HTR-8/SVneo (cell line): ENCODE measurements at regions not wholly inside any gene's neighbourhood (a gene's known extent, or its start where the extent isn't known, plus 50 kb on each side); places are given as distances from the start of the nearest gene placed in this dataset.

ENCODE experiments used
- DNase-seq: peaks from one replicate; pipeline ENCODE4 v3.0.0; 2011; ENCODE audit warnings: low spot score, mixed read lengths; ENCODE audit not compliant: insufficient read length
- FAIRE-seq: peaks from 2 replicates; lab custom pipeline; 2011; peaks lifted over from hg19 to GRCh38; lab: Jason Lieb, UNC

DNA sequence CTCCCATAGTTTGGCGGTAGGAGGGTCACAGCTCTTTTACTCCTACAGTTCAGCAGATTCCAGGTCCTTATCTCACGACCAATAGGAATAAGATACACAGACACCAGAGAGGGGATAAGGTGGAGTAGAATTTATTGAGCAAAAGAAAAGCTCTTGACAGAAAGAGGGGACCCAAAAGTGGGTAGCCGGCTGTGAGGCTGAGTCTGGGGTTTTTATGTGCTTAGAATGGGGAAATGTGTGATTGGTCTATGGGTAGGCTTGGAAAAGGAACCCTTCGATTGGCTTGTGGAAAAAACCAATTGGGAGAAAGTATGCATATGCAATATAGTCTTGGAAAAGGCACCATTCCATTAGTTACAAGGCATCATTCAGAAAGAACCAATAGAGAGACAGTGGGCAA, 1356.9 kb upstream of the SPRY2 start:
- no peak for FAIRE-seq
- DNase-seq, result no peak

DNA sequence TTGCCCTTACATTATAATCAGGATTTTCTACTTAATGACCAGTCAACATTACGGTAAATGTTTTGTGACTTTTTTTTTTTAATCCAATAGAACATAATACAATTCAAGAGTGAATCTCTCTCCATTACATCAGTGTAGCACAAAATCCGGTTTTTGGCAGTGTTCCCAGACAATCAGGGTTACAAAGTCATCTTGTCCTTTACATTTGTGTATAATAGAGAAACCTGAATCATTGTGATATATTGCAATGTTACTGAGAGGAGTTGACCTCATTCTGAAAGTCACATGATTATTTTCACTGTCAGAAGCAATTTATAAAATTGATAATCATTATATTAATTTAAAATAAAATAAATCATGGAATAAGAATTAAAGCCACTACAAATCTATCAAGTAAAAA, 1346.0 kb upstream of the SPRY2 start:
- DNase-seq (no peak), FAIRE-seq (no peak)

DNA sequence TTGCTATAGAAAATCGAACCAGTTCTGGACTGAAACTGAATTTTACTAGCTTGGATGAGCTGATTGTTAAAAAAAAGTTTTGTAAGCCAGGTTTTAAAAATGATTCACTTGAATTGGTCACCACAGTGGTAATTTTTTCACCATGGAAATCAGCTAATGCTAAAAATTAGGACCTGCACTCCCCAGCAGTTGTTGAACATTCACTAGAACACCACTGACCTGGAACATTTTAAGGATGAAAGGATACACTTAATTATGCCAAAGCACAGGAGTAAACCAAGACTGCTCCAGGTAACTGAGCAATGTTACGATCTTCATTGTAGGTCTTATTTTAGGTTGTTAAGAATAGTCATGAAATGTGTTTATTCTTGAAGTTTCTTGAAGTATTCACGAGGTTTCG, 1342.6 kb upstream of the SPRY2 start:
- FAIRE-seq (no peak), DNase-seq (no peak)

DNA sequence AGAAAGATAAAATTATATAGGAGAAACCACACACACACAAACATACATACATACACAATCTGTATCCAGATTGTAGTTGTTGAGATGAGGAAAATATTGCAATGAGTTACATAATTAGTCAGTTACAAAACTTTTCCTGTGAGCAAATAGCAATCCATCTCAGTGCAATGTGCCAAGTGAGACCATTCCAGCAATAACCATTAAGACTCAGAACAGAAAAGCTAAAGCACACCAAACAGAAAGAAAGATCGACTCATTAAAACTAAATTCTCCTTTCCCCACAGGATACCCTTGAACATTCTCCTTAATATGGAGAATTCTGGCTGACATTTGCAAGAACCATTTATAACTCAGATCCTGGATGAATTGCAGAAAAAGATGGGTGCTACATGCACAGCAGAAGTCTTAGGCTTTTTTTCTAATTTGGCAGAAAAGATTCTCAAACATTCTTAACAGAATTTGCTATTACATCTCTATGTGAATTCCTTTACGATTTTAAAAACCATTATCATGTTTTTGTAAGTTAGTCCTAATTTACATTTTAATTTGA, 1341.2 kb upstream of the SPRY2 start:
- FAIRE-seq (no peak), DNase-seq (no peak)

DNA sequence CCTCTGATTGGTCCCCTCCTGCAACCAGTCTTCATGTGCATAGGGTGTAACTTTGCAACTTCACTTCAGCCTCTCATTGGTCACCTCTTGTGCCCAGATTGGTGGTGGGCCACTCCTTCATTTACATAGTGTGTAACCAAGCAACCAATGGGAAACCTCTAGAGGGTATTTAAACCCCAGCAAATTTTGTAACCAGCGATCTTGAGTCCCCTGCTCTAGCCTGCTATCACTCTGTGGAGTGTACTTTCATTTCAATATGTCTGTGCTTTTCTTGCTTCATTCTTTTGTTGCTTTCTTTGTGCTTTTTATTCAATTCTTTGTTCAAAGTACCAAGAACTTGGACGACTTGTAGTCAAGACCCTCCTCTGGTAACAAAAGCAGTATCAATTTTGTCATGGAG, 1336.9 kb upstream of the SPRY2 start:
- no peak for FAIRE-seq
- no peak for DNase-seq

DNA sequence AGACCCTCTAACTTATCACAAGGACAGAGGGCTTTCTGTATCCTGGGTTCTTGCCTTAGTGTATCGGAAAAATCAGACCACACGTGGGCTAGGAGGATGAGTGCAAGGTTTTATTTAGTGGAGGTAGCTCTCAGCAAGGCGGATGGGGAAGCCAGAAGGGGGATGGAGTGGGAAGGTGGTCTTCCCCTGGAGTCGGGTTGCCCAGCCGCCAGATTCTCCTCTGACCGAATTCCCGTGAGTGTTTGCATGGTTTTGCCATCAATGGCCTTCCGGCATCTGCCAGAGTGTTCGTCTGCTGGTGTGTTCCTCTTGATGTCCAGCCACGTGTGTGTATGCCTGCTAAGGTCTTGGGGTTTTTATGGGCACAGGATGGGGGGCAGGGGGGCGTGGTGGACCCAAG, 1335.1 kb upstream of the SPRY2 start:
- DNase-seq, result no peak
- no peak for FAIRE-seq

DNA sequence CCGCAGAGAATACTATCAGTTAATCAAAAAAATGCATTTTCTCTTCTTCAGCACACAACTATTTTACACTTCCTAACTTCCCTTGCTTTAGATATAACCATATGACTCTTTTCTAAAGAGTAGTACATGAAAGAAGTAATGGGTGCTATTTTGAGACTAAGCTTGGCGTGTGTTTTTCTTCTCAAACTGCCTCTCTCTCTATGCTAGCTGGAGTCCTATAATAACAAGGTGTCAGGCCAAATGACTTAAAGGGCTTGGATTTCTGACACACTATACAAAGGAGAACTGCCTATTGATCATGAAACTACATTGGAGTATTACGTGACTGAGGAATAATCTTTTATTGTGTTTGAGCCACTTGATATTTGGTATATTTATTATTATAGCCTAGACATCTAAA, 1330.1 kb upstream of the SPRY2 start:
- no peak for FAIRE-seq
- no peak for DNase-seq

DNA sequence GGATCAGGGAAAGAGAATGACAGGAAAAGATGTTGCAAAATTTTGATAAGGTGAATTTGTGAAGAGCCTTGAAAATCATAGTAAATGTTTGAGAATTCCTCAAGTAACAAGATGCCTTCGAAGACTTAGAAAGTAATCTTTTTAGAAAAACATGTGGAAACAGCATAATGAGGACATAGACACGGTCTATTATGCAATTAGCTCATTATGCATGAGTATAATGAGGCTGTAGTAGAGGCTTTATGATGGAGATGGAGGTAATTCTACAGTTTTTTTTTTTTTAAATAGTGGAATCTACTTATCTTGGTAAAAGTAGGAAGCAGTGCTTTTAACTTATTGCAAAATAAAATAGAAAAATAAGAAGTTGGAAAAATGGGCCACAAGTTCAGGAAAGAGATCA, 1329.1 kb upstream of the SPRY2 start:
- DNase-seq (no peak), FAIRE-seq (no peak)

DNA sequence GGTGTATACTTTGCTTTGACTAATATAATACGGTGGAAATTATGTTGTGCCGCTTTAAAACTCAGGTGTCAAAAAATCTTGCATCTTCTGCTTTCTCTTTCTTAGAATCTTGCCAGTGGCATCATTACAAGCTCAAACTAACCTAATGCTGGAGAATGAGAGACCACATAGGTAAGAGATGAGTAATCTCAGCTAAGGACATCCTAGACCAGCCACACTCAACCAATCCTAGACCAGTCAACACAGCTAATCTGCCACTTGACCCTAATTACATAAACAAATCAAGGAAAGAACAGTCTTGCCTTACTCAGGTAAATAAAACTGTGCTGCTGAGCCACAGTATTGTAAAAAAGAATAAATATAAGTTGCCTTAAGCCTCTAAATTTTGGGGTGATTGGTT, 1323.9 kb upstream of the SPRY2 start:
- DNase-seq (no peak), FAIRE-seq (no peak)

DNA sequence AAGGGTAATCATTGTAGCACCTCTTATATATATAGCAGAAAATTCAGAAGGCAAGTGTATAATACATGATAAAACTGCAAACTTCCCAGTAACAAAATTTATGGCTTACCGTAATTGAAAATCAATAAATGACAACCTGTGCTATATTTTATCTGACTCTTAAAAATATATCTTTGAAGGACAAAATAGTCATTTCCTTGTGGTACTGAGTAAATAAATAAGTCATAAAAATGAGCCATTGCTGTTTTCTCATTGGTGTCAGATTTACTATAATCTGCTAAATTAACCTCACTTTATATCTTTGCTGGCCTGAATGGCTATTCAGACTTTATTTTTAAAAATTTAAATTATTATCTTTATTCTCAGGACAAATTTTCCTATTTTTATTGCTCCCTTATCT, 1319.1 kb upstream of the SPRY2 start:
- FAIRE-seq, result no peak
- DNase-seq, result no peak

DNA sequence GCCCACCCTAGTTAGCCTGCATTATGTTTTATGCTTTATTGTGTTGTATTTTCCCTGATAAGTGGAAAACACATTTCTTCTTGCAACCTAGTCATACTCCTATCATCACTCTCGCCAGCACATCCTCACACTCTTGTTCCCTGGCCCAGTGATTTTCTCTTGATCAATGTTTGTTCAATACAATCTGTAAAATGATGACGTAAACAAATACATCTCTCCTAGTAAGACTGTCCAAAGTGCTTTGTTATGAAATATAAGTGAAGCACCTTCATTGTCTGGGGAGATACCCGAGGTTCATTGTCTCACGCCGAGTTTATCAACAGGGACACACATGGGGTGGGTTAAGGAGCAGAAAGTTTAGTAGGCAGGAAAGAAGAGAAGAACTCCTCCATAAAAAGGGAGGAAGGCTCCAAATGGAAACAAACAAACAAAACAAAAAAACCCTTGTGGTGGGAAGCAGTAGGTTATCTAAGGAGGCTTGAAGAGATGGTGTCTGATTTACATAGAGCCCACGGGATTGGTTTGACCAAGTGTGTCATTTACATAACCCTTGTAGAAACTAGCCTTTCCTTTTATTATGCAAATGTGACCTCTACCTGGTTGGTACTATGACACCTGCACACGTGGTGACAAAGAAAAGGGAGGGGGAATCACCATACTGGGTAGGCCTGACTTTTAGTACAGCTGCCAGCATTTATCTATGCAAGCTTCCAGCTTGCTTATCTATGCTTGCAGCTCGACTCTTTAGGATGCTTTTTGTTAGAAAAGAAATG, 1317.9 kb upstream of the SPRY2 start:
- no peak for FAIRE-seq
- no peak for DNase-seq

DNA sequence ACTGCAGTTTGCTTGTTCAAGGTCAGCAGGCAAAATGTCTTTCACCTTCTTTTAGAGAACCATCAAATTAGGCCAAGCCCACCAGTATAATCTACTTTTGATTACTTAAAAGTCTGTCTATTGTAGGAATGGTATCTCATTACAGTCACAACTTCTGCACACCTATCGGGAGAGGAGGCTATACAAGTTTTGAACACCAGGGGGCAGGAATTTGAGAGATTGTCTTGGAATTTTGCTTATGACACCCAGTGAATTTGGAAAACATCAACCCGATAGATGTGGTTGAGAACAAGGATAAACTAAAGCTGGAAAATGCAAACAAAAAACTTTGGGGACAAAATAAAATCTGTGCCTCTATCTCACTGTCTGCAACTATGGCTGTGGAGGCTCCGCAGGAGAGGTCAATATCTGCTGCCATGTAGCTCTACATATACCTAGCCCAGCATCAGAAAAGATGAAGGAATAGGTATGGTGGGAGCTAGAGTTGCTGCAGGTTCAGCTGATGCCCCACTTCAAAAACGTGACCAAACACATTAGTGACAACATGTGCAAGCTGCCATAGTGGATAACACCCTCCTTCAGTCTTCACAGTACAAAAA, 1299.2 kb upstream of the SPRY2 start:
- FAIRE-seq (no peak), DNase-seq (no peak)

DNA sequence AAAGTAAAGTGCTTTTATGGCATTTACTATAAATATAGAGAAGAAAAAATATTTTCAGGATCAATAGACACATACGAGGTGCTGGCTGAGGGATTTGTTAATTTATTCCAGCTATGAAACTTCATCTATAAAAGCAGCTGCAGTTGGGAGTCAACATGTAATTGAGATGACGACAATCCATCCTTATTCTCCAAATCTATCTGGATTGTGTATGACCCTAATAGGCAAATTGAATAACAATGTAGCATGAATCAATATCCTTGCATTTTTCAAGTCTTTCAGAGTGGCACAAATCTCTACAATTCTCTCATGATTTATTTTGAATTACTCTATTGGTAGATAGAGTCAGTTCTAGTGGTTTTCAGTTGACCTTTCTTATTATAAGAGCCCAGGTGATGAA, 1296.5 kb upstream of the SPRY2 start:
- FAIRE-seq (no peak), DNase-seq (no peak)

DNA sequence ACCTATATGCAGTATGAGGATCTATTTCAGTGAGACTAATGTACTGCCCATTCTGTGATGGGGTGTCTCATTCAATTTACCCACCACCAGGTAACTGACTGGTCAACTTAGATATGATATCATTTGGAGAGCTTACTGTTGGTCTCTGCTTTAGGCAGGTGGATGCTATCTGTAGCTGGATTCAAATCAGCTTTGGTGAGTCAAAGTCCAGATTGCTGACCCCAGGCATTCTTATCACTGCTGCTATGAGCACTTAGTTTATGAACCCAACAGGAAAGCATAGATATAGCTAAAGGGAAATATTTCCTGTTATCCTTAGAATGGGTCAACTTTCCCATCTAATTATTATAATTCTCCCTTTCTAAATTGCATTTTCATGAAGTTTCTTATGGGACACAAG, 1295.2 kb upstream of the SPRY2 start:
- FAIRE-seq, result no peak
- DNase-seq, result no peak

DNA sequence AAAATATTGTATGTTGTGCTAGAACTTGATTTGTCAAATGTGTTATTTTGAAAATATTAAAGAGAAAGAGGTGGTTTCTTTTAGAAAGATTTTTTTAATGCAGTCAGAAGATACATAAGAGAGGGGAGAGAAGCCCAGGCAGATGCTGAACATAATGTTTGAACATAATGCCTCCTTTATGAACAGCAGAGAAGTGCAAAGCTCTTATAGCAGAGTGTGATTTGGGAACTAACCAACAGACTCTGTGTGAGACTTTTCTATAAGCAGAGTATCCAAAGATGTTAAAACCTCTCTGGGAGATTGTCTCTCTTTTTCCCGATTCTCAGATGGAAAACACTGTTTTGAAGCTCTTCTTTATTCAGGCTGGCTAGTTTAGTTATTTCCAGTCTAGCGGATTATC, 1274.1 kb upstream of the SPRY2 start:
- FAIRE-seq, result no peak
- no peak for DNase-seq

DNA sequence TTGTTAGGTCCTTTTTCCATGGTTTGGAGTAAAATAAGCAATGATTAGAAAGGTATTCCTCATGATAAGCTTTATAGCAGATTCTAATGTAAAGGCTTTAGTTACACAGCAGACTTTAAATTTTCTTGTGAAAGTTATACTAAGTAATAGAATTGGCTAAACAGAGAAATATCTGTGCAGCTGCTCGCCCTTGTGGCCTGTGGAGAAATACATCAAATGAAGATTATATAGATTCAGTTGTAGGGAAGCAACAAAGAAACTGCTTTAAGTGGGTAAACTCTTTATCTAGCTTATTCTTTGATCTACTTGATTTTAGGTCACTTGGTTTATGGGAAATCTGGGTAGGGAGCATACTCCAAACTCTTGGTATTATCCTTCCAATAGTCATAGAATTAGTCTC, 1269.7 kb upstream of the SPRY2 start:
- FAIRE-seq, result no peak

DNA sequence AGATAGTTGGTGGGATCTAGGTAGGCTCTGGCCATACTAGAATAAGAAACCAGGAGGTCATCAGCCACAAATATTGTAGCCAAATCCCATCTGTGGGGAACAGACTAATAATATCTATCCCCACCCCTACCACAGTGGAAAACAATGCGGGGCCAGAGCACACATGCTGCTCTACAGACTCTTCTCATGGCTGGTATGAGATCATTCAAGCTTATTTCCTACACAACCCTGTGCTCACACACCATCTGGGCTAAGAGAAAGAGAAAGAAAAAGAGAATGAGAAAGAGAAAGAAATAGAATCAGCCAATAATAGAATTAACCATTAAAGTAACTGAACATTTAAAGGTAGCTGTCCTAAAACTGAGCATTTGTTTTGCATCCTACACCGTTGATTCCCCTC, 1268.4 kb upstream of the SPRY2 start:
- DNase-seq (no peak), FAIRE-seq (no peak)

More for the DNA sequence above, 1269.7 kb upstream of the SPRY2 start:
- no peak for DNase-seq

DNA sequence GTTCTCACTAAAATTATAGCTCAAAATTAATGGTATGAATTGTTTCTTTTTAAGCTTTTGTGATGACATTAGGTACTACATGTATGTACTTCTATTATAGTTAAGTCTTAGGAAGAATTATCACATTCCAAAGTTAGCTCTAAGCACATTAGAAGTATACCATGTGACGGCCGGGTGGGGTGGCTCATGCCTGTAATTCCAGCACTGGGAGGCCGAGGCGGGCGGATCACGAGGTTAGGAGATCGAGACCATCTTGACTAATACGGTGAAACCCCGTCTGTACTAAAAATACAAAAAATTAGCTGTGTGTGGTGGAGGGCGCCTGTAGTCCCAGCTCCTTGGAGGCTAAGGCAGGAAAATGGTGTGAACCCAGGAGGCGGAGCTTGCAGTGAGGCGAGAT, 1265.1 kb upstream of the SPRY2 start:
- FAIRE-seq (no peak), DNase-seq (no peak)

DNA sequence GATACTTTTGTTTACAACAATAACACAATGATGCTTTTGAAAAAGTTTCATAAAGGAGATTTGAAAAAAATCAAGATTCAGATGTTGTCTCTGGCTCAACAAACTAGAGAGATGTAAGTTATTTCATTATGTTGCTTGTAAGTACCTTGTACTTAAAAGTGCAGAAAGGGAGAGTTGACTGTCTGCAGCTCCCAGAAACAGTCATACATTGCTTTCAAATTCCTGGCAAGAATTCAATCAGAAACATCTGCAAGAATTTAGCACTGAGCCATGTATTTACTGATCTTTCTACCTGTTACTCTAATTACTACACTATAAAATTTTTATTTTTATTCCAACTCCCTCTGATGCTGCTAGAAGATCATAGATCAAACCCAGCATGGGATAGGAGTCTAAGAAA, 1261.3 kb upstream of the SPRY2 start:
- DNase-seq, result no peak
- FAIRE-seq, result no peak

DNA sequence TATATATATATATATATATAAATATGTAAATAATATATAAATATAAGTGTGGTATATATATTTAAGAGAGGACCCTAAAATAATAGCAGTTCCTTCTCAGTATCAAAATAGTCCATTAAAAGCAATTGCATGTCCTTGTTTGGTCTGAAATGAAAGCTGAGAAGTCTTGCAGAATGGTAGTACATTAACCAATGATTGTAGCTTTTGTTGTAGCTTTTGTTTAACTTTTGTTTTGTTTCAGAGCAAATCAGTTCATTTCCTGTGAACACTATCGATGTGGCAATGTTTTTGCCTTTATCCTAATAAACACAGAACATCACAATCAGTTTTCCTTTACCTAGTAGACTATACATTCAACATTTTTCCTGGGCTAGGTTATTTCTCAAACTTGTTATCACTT, 1256.2 kb upstream of the SPRY2 start:
- DNase-seq, result no peak
- no peak for FAIRE-seq

DNA sequence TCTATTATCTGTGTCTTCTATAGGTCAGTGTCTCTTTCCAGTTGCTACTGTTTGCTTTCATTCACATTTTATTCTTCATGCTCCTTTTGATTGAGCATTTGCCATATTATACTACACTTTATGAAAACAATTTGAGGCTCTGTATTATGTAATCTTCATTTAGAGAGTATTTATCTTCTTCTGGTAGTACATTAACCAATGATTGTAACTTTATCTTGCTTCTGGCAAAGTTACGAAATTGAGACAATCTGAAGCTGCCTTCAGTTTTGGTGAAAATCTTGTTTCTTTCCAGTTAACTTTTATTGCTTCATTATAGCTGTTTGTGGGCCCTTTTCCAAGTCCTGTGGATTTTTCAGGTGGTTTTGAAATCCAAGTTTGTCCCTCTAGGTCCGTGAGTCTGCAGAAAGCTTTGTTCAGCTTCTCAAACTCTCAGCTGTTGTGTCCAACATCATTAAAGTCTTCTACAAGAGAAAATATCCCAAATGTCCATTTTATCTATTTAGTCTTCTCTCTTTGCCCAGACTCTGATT, 1255.4 kb upstream of the SPRY2 start:
- no peak for FAIRE-seq

More for the DNA sequence above, 1255.4 kb upstream of the SPRY2 start:
- no peak for DNase-seq
